T-helper 2 cell (primary cell): ENCODE measurements at regions not wholly inside any gene's neighbourhood (a gene's known extent, or its start where the extent isn't known, plus 50 kb on each side); places are given as distances from the start of the nearest gene placed in this dataset.
A peak's percentile ranks its signal among the peaks of the same experiment; 100 is the strongest.
"Not testable (repeated sequence)": the region's sequence is repeated elsewhere in the genome, so short reads cannot be mapped to it uniquely, and the experiment has no call there.

ENCODE experiments used
- DNase-seq, 5 experiments: peaks; one replicate each; pipeline versions ENCODE4 v3.0.0 to v3.0.0-alpha.2; 2012 to 2022

DNA sequence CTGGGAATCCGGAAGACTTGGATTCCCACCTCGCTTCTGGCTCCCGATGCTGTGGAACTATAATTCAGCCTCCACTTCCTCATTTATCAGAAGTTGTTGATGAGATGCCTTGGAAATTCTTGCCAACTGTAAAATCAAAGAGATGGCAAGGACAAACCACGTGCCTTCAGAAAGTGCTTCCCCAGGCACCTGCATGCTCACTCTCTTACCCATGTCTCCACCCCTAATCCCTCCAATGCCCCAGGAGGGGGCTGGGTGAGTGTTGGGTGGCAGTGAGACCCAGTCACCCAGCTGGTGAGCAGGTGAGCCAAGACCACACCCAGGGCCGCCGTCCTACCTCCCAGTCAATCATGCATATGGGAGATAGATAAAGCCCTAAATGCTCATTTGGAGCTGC is 160.8 kb downstream of the PSMG1 start:
- no peak for DNase-seq

DNA sequence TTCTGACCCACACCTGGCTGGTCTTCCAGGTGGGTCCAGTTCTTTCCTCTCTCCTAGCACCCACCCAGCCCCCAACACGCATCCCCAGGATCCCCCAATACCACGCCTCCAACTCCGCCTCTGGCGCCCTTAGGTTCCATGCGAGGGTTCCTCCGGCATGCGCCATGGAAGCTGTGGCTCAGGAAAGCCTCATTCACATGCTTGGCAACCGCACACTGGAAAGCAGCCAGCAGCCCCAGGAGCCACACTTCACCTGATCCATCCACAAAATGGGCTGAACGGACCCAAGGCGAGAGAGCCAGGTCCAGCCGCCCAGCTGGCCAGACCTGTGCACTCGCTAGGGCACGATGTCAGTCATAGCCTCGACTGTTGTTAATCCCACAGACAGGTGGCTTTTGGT is 161.2 kb downstream of the PSMG1 start:
- DNase-seq = no peak

DNA sequence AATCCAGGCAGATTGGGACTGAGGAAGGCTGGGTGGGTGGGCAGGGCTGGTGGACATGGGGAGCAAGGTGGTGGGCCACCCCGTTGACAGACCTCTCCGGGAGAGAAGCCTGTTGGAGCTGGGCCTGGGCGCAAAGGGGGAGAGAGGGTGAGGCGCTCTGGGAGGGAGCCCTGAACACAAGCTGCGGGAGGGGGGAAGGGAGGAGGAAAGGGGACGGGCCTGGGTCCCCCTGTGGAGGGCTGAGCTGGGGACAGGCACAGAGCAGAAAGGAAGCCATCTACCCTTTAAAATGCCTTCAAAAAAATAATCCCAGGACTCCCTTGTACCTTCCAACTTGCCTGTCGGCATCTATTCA is 161.8 kb downstream of the PSMG1 start:
- no peak for DNase-seq

DNA sequence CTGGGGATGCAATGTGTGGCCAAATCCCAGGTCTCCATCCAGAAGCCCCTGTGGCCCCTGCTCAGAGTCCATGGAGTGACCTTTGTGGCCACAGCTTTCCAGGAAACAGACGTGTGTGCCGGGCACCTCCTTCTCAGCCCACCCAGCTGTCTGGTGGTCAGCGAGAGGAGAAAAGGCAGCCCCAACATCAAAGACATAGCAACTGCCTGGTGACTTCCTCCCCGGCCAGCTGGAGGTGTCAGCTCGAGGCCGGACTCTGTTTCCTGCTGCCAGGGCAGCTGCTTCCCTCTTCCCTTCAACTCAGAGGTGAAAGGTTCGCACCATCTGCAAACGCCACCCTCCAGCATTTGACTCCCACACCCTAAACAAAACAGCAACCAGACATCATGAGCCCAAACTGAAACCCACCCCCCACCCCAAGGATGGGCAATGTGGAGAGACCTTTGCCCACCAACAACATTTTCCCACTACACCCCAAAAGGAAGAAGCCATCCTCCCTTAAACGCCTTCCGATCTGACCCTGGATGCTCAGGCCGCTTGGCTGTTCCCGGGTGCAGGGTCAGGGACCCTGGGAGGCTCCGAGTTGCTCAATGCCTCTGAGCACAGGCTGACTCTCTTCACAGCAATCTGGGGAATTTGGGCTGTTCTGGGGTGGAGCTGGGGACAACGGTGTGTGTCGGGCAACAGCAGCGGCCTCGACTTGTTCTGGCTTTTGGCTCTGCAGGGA is 162.3 kb downstream of the PSMG1 start:
- DNase-seq = no peak

DNA sequence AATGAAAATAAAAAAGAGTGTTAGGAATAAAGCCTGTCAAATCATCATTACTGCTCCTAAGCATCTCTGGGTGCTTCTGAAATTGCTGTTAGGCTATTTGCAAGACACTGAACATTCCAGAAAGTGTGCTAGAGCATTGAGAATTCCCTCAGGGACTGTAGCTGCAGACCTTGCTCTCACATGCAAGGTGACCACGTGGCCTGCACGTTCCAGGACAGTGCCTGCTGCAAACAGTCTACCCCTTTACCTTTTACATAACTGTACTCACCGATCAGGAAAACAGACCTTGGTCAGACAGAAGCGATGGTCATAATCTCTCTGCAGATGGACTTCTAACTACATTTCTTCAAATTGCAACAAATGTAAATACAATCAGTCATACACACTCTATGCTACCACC is 164.5 kb downstream of the PSMG1 start:
- no peak for DNase-seq

DNA sequence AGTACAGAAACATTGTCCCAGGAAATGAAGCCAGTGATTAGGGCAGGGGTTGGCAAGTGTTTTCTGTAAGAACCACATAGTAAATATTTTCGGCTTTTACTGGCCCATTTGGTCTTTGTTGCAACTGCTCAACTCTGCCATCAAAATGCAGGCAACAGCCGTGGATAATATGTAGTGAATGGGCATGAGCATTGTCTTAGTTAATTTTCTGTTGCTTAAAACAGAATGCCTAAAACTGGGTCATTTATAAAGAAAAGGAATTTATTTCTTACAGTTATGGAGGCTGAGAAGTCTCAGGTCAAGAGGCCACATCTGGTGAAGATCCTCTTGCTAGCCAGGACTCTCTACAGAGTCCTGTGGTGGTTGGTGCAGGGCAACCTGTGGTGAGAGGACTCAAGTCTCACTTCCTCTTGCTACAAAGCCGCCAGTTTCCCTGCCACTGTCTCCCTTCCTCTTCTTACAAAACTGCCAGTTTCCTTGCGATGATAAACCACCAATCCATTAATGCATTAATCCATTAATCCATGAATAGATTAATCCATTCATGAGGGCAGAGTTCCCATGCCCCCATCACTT is 166.4 kb downstream of the PSMG1 start:
- peak in 1 of 5 experiments; percentile 51 for DNase-seq

DNA sequence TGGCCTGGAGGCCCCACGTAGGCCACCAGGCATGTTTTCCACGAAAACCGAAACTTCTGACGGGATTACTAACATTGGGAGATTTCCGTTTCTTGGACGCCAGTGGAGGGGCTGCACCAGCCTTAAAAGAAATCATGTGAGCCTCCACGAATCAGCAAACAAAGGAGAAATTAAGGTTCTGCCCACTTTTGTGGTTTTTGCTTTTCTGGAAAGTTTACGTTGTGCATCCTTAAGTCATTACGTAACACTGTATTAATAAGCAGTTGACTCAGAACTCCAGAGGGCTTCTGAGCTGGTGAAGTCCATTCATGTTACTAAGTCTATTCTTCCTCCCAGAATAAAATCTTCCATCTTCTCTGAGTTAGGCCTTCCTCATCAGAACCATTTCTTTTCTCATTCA is 168.5 kb downstream of the PSMG1 start:
- DNase-seq = no peak

DNA sequence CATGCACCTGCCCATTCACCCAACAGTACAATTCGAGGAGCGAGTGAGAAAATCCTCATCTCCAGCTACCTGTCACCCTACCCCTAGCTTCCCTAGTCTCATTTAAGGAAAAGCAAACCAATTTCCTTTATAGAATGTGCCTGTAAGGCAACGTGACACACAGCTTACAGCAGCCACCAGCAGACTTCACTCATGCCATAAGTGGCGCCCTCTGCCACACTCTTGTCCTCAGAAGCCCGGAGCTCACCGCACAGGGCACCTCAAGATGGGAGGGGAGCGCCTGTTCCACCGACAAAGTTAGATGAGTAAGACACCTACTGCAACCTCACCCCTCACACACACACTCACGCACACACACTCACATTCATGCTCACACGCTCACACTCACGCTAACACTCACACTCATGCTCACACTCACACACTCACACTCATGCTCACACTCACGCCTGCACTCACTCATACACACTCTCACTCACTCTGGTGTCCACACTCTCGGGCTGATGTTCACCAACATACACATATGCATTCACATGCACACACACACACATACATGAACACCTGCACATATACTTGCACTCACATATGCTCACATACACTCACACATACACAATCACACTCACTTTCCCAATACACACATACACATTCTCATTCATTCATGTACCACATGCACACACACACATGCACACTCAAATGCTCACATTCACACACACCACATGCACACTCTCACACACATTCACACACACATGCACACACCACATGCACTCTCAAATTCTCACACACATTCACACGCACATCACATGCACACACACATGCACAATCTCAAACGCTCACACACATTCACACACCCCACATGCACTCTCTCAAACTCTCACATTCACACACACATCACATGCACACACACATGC is 170.7 kb downstream of the PSMG1 start:
- DNase-seq = peak in 1 of 5 experiments; percentile 25

DNA sequence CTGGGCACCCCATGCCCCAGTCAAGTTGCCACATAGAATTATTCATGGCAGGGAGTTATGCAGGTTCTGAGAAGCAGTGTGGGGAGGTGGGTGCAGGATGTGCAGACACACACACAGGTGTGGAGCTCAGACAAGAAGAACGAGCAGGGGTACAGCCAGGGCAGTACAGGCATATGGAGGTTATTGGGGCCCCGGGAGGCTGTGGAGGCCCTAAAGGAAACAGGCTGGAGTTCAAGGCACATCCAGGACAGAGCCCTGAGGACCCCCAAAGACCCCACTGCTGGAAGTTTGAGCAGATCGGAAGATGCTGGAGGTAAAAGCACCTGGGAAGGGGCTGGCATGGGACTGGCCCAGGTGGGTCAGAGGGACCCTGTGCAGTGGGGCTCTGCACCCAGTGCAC is 171.3 kb downstream of the PSMG1 start:
- DNase-seq = no peak

DNA sequence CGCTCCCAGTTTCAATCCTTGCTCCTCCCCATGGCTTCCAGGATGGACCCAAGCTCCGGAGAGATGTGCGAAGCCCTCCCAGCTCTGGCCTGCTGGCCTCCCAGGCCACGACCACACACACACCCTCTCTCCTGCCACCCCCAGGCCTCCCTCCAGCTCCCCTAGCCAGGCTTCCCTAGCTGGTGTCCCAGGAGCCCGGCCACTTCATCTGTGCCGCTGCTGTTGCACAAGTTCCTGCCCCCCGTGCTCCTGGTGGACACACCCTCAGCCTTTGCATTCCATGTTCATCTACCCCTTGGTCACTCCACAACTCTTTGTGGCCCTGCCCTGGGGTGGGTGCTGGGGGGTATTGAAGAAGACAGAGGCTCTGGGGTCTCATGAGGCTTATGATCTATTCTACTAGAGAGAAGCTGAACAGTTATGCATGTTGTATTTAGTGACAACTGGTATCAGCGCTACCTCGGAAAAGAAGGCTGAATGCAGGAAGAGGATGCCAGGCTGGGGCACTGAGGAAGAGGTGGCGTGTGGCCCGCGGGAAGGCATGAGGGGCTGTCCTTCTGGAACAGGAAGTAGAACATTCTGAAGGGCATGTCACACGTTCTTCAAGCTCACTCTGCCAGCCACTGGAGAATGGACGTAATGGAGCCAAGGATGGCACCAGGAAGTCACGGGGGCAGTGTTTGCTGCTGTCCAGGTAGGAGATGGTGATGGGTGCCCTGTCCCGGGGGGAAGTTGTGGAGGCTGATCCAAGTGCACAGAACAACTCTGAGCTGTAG is 172.4 kb downstream of the PSMG1 start:
- no peak for DNase-seq

DNA sequence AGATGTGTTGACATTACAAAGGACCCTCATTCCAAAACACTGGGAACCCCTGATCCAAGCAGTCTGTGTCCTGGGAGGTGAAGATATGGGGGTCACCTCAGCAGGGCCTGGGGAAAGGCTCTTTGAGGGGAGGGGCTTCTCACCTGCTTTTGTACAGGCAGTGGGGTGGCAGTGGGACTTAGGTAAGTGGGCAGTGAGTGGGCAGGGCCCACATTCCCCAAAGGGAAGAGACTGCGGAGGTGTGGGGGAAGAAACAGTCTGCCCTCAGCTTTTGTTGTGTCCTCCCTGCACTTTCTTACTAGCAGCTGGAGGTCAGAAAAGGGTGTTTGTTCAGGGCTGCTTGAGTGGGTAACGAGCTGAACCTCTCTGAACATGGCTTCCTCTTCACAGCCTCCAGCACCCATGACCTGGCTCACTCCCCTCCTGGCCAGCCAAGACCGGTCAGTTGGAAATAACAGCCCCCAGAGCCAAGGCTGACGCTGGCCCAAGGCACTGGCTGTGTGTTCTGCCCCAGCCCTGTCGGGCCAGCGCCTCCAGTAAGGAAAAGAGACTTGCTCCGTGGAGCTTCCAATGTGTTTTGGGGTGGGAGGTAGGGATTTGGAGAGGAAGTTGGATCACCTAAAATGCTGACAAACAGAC is 173.5 kb downstream of the PSMG1 start:
- no peak for DNase-seq

DNA sequence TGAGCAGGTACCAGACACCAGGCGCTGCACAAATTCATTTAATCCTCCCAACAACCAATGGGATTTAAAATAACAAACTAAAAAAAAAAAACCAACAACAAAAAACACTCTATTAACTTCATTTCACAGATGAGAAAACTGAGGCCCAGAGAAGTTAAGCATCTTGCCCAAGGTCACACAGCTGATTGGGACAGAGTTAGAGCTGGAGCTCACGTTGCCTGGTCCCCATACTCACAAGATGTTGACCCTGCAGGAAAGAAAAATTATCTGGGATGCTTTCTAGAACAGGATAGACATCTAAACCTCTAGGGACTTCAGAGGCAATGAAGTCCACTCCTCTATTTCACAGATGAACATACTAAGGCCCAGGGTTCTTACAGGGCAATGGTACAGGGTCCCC is 175.3 kb downstream of the PSMG1 start:
- no peak for DNase-seq

DNA sequence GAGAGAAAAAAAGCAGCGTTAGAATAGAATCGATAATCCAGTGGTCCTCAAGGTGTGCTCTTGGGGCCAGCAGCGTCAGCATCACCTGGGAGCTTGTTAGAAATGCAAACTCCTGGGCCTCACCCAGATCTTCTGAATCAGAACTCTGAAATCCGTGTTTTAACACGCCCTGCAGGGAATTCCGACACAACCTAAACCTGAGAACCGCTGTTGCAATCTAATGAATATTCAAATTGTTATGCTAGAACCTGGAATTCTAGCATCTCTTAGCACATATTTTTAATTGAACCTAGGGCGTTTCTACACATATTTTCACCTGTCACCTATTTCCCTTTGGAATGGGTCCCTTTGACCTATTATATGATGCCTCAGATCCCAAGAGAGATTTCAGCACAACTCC is 175.7 kb downstream of the PSMG1 start:
- no peak for DNase-seq

DNA sequence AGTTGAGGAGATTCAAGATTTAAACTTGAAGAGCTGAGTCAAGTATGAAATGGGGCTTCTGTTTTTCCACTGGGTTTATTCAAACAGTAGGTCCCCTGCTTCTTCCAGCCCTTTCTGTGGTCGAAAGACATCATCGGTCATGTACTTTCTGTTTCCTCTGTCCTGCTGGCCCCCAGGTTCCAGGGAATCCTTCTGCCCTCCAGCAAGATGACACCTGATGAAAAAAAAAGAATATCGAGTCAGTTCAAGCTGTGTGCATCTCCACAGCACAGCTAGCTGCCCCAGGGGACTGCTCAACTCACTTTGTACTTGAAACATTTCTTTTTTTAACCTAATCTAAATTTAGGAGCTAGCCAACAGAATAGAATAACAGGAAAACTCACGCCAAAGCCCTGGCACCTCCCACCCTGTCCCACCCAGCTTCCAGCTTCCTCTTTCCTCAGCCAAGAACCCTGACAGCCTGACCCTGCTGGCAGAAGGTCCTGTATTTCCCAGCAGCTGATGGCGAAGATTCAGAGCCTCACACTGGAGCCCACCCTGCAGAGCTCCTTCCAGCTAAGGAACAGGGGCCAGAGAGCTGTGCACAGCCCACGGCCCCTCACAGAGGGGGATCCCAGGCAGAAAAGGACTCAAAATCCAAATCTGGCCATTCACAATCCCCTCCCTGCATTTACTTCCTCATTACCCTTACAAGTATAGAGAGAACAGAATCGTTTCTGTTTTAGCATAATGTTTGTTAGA is 176.5 kb downstream of the PSMG1 start:
- no peak for DNase-seq

DNA sequence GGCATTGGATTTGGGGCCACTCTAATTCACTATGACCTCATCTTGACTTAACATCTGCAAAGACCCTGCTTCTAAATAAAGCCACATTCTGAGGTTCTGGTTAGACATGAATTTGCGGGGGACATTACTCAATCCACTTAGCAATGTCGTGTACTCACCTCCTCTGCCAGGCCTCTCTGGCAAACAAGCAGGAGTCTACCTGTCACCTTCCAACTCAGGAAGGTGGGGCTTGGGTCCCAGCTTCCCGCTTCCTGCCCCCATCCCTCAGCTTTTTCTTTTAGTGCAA is 177.8 kb downstream of the PSMG1 start:
- DNase-seq = no peak

DNA sequence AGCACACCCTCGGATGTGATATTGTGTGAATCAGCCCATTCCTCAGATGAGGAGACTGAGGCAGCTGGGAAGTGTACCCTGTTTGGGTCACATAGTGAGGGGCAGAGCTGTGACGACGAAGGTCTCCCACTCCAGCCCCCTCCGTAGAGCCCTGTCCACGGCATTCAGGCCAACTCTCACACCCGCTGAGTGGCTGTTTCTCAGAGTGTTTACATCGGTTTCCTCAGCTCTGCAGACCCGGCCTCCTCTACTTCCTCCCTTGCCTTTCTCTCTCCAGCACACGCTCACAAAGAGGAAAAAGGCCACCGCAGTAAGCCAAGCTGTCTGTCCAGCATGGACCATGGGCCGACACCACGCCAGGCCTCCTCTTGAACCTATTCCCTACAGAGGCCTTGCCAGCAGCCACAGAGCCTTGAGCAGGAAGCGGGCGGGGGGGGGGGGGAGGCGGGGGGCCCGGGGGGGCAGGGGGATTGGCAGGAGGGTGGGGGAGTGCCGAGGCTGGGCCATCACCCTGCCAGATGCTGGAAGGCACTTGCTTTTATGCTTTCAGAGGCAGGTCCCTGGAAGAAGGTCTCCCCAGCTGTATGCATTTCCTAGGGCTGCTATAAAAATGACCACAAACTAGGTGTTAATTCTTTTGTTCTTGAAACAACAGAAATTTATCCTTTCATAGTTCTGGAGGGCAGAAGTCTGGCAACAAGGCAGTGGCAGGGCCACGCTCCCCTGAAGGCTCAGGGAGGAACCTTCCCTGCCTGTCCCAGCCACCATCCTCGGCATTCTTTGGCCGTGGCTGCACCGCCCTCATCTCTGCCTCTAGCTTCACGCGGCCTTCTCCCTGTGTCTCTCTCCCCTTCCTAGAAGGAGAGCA is 178.4 kb downstream of the PSMG1 start:
- DNase-seq = peak in 1 of 5 experiments; percentile 69

DNA sequence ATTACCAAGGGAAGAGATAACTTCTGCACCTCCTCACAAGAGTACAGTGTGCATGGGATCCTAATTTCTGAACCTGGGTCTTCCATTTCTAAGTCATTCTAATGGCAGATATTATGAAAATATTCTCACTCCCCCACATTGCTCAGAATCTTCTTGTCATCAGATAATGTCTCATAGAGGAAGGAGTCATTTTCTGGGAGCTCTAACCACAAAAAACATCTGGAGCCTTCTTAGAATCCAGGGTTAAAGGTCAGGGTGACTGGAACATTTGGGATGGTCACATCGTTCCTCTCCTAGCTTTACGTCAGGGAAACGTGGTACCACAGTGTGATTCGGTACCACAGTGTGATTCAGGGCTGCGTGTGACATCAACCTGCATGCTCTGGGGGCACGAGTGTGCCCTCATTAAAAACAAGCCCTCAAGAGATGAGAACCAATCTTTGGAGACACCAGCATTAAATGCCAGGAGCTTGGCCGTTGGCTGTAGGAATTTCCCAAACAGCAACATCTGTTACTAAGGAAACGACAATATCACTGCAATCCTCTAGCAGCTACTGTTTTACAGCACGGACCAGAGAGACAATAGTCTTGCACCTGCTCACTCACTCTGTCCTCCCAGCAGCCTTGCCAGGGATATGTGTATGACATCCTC is 179.1 kb downstream of the PSMG1 start:
- no peak for DNase-seq

DNA sequence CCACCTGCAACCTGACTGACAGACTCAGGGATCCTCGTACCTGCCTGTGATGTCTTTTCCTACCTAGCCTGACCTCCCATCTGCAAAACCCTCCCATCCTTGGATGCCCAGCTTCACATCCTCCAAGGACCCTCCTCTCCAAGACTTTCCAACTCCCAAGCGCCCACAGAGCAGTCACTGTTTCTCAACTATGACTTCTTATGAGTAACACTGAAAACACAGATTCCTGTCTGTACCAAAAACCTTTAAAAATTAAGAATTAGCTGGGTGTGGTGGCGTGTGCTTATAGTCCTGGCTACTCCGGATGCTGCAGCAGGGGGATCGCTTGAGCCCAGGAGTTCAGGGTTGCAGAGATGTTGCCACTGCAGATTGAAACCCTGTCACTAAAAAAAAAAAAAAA is 181.9 kb downstream of the PSMG1 start:
- DNase-seq = no peak

DNA sequence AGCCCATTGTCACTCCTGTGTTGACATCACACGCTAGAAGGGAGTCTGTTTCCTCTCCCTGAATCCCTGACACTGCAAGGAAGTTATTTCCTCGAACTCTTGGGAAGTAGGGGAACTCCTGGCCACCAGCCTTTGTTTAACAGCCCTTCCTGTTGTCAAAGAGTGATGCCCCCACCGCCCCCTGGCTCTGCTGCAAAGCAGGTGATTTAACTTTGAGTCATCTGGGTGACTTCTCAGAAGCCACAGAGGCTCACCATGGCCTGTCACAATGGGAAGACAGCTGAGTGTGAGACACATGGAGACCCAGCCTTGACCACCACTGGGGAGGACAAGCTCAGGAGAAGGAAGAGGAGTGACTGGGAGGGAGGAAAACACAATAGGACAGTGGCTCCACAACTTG is 182.8 kb downstream of the PSMG1 start:
- DNase-seq = peak in 1 of 5 experiments; percentile 71

DNA sequence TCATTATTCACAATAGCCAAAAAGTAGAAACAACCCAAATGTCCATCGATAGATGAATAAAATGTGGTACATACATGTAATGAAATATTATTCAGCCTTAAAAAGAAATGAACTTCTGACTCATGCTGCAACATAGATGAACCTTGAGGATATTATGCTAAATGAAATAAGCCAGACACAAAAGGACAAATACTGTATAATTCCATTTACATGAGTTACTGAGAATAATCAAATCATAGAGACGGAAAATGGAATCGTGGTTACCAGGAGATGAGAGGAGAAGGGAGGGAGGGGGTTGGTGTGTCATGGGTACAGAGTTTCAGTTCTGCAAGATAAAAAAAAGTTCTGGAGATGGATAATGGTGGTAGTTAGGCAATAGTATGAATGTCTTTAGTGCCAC is 184.1 kb downstream of the PSMG1 start:
- no peak for DNase-seq

DNA sequence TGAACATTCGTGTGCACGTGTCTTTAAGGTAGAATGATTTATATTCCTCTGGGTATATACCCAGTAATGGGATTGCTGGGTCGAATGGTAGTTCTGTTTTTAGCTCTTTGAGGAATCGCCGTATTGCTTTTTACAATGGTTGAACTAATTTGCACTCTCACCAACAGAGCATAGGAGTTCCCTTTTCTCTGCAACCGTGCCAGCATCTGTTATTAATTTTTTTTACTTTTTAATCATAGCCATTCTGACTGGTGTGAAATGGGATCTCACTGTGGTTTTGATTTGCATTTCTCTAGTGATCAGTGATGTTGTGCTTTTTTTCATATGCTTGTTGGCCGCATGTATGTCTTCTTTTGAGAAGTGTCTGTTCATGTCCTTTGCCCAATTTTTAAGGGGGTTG is 185.0 kb downstream of the PSMG1 start:
- not testable (repeated sequence) for DNase-seq
